Testis (tissue), 2 donors: ENCODE measurements at regions not wholly inside any gene's neighbourhood (a gene's known extent, or its start where the extent isn't known, plus 50 kb on each side); places are given as distances from the start of the nearest gene placed in this dataset.

Experiments
- CTCF ChIP-seq, 3 experiments: fragments of 450-650 bp in 2 of 3; fragments of 200-600 bp in 1 of 3; sonication (generic) in 1 of 3; IDR thresholded peaks; one replicate each; pipeline ENCODE4 v1.5.1; 2016 to 2019; ENCODE audit warnings: antibody characterized with exemption in 3 of 3, mild to moderate bottlenecking in 2 of 3, moderate library complexity in 1 of 3
- POLR2A ChIP-seq: fragments of 450-650 bp; IDR thresholded peaks from one replicate; pipeline ENCODE4 v1.6.1; 2017; ENCODE audit warnings: antibody characterized with exemption, mild to moderate bottlenecking, moderate library complexity

- TF ChIP-seq POLR2A (no peak), CTCF (IDR thresholded peaks at IDR 0.05) (no peak)
Observed at GRCh38 chr21:45338311-45339017, 50.8 kb upstream of the POFUT2 start.
